ENCODE measurements at regions not wholly inside any gene's neighbourhood (a gene's known extent, or its start where the extent isn't known, plus 50 kb on each side); places are given as distances from the start of the nearest gene placed in this dataset.
"Not testable (repeated sequence)": the region's sequence is repeated elsewhere in the genome, so short reads cannot be mapped to it uniquely, and the experiment has no call there.

- DNase-seq, result no peak
Observed at GRCh38 chr11:29153078-29153477, 863.8 kb downstream of the KCNA4 start.

GRCh38 chr11:29142573-29142972, 874.3 kb downstream of the KCNA4 start:
- DNase-seq, result not testable (repeated sequence)

GRCh38 chr11:29135504-29135903, 881.3 kb downstream of the KCNA4 start:
- no peak for DNase-seq

- DNase-seq, result no peak
Observed at GRCh38 chr11:29131055-29131454, 885.8 kb downstream of the KCNA4 start.

GRCh38 chr11:29129844-29130243, 887.0 kb downstream of the KCNA4 start:
- no peak for DNase-seq

GRCh38 chr11:29127461-29127860, 889.4 kb downstream of the KCNA4 start:
- no peak for DNase-seq

- no peak for DNase-seq
Observed at GRCh38 chr11:29125606-29126005, 891.2 kb downstream of the KCNA4 start.

- no peak for DNase-seq
Observed at GRCh38 chr11:29124470-29124869, 892.4 kb downstream of the KCNA4 start.

- no peak for DNase-seq
Observed at GRCh38 chr11:29119707-29120618, 896.9 kb downstream of the KCNA4 start.

- DNase-seq, result no peak
Observed at GRCh38 chr11:29119116-29119515, 897.7 kb downstream of the KCNA4 start.

- DNase-seq, result no peak
Observed at GRCh38 chr11:29100967-29101366, 915.9 kb downstream of the KCNA4 start.

GRCh38 chr11:29095821-29096220, 921.0 kb downstream of the KCNA4 start:
- DNase-seq, result no peak

GRCh38 chr11:29093416-29094120, 923.3 kb downstream of the KCNA4 start:
- no peak for DNase-seq

GRCh38 chr11:29087200-29087812, 929.5 kb downstream of the KCNA4 start:
- DNase-seq, result no peak

- no peak for DNase-seq
Observed at GRCh38 chr11:29075726-29076125, 941.1 kb downstream of the KCNA4 start.

GRCh38 chr11:29063630-29064361, 953.0 kb downstream of the KCNA4 start:
- no peak for DNase-seq

- no peak for DNase-seq
Observed at GRCh38 chr11:29061452-29061851, 953.3 kb downstream of the METTL15 start.

GRCh38 chr11:29056487-29056886, 948.3 kb downstream of the METTL15 start:
- DNase-seq, result not testable (repeated sequence)

GRCh38 chr11:29051935-29052334, 943.7 kb downstream of the METTL15 start:
- no peak for DNase-seq

- not testable (repeated sequence) for DNase-seq
Observed at GRCh38 chr11:29050962-29051361, 942.8 kb downstream of the METTL15 start.

- no peak for DNase-seq
Observed at GRCh38 chr11:29040489-29040888, 932.3 kb downstream of the METTL15 start.

GRCh38 chr11:29032384-29033149, 924.4 kb downstream of the METTL15 start:
- DNase-seq, result no peak

Measured in GF-D8 (cell line).